Stomach smooth muscle (tissue), 2 donors: ENCODE measurements at regions not wholly inside any gene's neighbourhood (a gene's known extent, or its start where the extent isn't known, plus 50 kb on each side); places are given as distances from the start of the nearest gene placed in this dataset.

Experiments used
- H3K27ac ChIP-seq: one replicate; pipeline ENCODE4 v1.7.0; 2013; ENCODE audit warnings: mild to moderate bottlenecking, low read length, inconsistent platforms
- H3K27me3 ChIP-seq, 2 donors: one replicate each; pipeline ENCODE4 v1.7.0; 2013; ENCODE audit warnings: low read length in 2 of 2; ENCODE audit not compliant: insufficient read depth in 2 of 2, control insufficient read depth in 1 of 2
- H3K36me3 ChIP-seq, 2 donors: one replicate each; pipeline ENCODE4 v1.7.0; 2013; ENCODE audit warnings: low read length in 2 of 2; ENCODE audit not compliant: control insufficient read depth in 2 of 2, insufficient read depth in 2 of 2
- H3K4me1 ChIP-seq: one replicate; pipeline ENCODE4 v1.7.0; 2013; ENCODE audit warnings: low read length; ENCODE audit not compliant: control insufficient read depth, insufficient read depth
- H3K4me3 ChIP-seq, 2 donors: one replicate each; pipeline ENCODE4 v1.7.0; 2013; ENCODE audit warnings: low read length in 2 of 2
- H3K9ac ChIP-seq, 2 donors: one replicate each; pipeline ENCODE4 v1.7.0; 2013; ENCODE audit warnings: low read length in 2 of 2, mild to moderate bottlenecking in 1 of 2
- H3K9me3 ChIP-seq, 2 donors: one replicate each; pipeline ENCODE4 v1.7.0; 2013; ENCODE audit warnings: low read length in 2 of 2; ENCODE audit not compliant: control insufficient read depth in 2 of 2
- donor health status: healthy.
- donor health status: Pancreatic carcinoma.

- Histone ChIP-seq H3K36me3 (no peaks in the 10 kb centered on the region), H3K27ac (no peak overlapping the region), H3K4me3 (no peak overlapping the region), H3K4me1 (no peaks in the 10 kb centered on the region), H3K9ac (no peak overlapping the region), H3K27me3 (no peaks in the 10 kb centered on the region), H3K9me3 (no peaks in the 10 kb centered on the region)
Measured at GRCh38 chr3:81406318-81406717, 355.1 kb downstream of the GBE1 start.

GRCh38 chr3:81395739-81396513, 365.5 kb downstream of the GBE1 start:
- Histone ChIP-seq H3K9me3 (no peaks in the 10 kb centered on the region), H3K27ac (no peak overlapping the region)

GRCh38 chr3:81394651-81395524, 366.6 kb downstream of the GBE1 start:
- Histone ChIP-seq H3K4me3 (no peak overlapping the region), H3K27ac (no peak overlapping the region), H3K27me3 (no peaks in the 10 kb centered on the region), H3K36me3 (no peaks in the 10 kb centered on the region), H3K9ac (no peak overlapping the region), H3K9me3 (no peaks in the 10 kb centered on the region), H3K4me1 (no peaks in the 10 kb centered on the region)

More at GRCh38 chr3:81395739-81396513, 365.5 kb downstream of the GBE1 start:
- Histone ChIP-seq H3K4me1 (no peaks in the 10 kb centered on the region), H3K36me3 (no peaks in the 10 kb centered on the region), H3K27me3 (no peaks in the 10 kb centered on the region), H3K9ac (no peak overlapping the region), H3K4me3 (no peak overlapping the region)

GRCh38 chr3:81393251-81393650, 368.2 kb downstream of the GBE1 start:
- Histone ChIP-seq H3K4me1 (no peaks in the 10 kb centered on the region), H3K4me3 (no peak overlapping the region), H3K27ac (no peak overlapping the region), H3K9ac (no peak overlapping the region), H3K9me3 (no peaks in the 10 kb centered on the region), H3K36me3 (no peaks in the 10 kb centered on the region), H3K27me3 (no peaks in the 10 kb centered on the region)

GRCh38 chr3:81390796-81391195, 370.6 kb downstream of the GBE1 start:
- no peaks in the 10 kb centered on the region for H3K27me3 ChIP-seq

GRCh38 chr3:81388191-81388590, 373.3 kb downstream of the GBE1 start:
- Histone ChIP-seq H3K27me3 (no peaks in the 10 kb centered on the region), H3K27ac (no peak overlapping the region), H3K4me3 (no peak overlapping the region), H3K36me3 (no peaks in the 10 kb centered on the region), H3K9ac (no peak overlapping the region), H3K9me3 (no peaks in the 10 kb centered on the region), H3K4me1 (no peaks in the 10 kb centered on the region)

More at GRCh38 chr3:81390796-81391195, 370.6 kb downstream of the GBE1 start:
- Histone ChIP-seq H3K27ac (no peak overlapping the region), H3K9ac (no peak overlapping the region), H3K4me1 (no peaks in the 10 kb centered on the region), H3K9me3 (no peaks in the 10 kb centered on the region), H3K4me3 (no peak overlapping the region), H3K36me3 (no peaks in the 10 kb centered on the region)

GRCh38 chr3:81382470-81382869, 379.0 kb downstream of the GBE1 start:
- no peak overlapping the region for H3K9ac ChIP-seq
- H3K4me3 ChIP-seq = no peak overlapping the region
- no peak overlapping the region for H3K27ac ChIP-seq
- no peaks in the 10 kb centered on the region for H3K36me3 ChIP-seq
- H3K27me3 ChIP-seq = no peaks in the 10 kb centered on the region
- peaks cover 0 to 3% of the 10 kb centered on the region in 2 donors for H3K9me3 ChIP-seq
- no peaks in the 10 kb centered on the region for H3K4me1 ChIP-seq

- Histone ChIP-seq H3K27ac (no peak overlapping the region), H3K27me3 (no peaks in the 10 kb centered on the region), H3K36me3 (no peaks in the 10 kb centered on the region), H3K4me1 (no peaks in the 10 kb centered on the region), H3K4me3 (no peak overlapping the region), H3K9ac (no peak overlapping the region), H3K9me3 (peaks cover 0 to 3% of the 10 kb centered on the region in 2 donors)
Measured at GRCh38 chr3:81380234-81380633, 381.2 kb downstream of the GBE1 start.

- Histone ChIP-seq H3K4me1 (no peaks in the 10 kb centered on the region), H3K36me3 (no peaks in the 10 kb centered on the region), H3K27me3 (no peaks in the 10 kb centered on the region), H3K9ac (no peak overlapping the region), H3K27ac (no peak overlapping the region), H3K4me3 (no peak overlapping the region), H3K9me3 (peaks cover 0 to 3% of the 10 kb centered on the region in 2 donors)
Measured at GRCh38 chr3:81378552-81379293, 382.7 kb downstream of the GBE1 start.

GRCh38 chr3:81375921-81376320, 385.5 kb downstream of the GBE1 start:
- no peak overlapping the region for H3K4me3 ChIP-seq
- H3K36me3 ChIP-seq = no peaks in the 10 kb centered on the region
- no peak overlapping the region for H3K9ac ChIP-seq
- no peaks in the 10 kb centered on the region for H3K4me1 ChIP-seq
- H3K27me3 ChIP-seq = no peaks in the 10 kb centered on the region
- H3K9me3 ChIP-seq = peaks cover 0 to 3% of the 10 kb centered on the region in 2 donors
- H3K27ac ChIP-seq = no peak overlapping the region
